Fibroblast of peridontal ligament (primary cell): ENCODE measurements at regions not wholly inside any gene's neighbourhood (a gene's known extent, or its start where the extent isn't known, plus 50 kb on each side); places are given as distances from the start of the nearest gene placed in this dataset.
"Not testable (repeated sequence)": the region's sequence is repeated elsewhere in the genome, so short reads cannot be mapped to it uniquely, and the experiment has no call there.

Experiments used
- DNase-seq: peaks from one replicate; pipeline ENCODE4 v3.0.0-alpha.2; 2010; ENCODE audit errors: extremely low read depth

- no peak for DNase-seq
Observed at GRCh38 chr15:62270216-62270921, 105.3 kb upstream of the C2CD4B start.

GRCh38 chr15:62272290-62272689 is 107.2 kb upstream of the C2CD4B start:
- DNase-seq = no peak

GRCh38 chr15:62275831-62276230 is 110.7 kb upstream of the C2CD4B start:
- DNase-seq = no peak

GRCh38 chr15:62277816-62278394 is 112.8 kb upstream of the C2CD4B start:
- DNase-seq = no peak

- no peak for DNase-seq
Observed at GRCh38 chr15:62278534-62278933, 113.4 kb upstream of the C2CD4B start.

- DNase-seq = no peak
Observed at GRCh38 chr15:62279041-62279440, 114.0 kb upstream of the C2CD4B start.

GRCh38 chr15:62280625-62281024 is 115.5 kb upstream of the C2CD4B start:
- DNase-seq = no peak

GRCh38 chr15:62281801-62282200 is 116.7 kb upstream of the C2CD4B start:
- not testable (repeated sequence) for DNase-seq

- peak; percentile 41 for DNase-seq
Observed at GRCh38 chr15:62287066-62287857, 122.2 kb upstream of the C2CD4B start.

- DNase-seq = no peak
Observed at GRCh38 chr15:62288361-62289017, 123.4 kb upstream of the C2CD4B start.

- no peak for DNase-seq
Observed at GRCh38 chr15:62291262-62291661, 126.2 kb upstream of the C2CD4B start.

- DNase-seq = no peak
Observed at GRCh38 chr15:62296756-62297507, 131.8 kb upstream of the C2CD4B start.

- no peak for DNase-seq
Observed at GRCh38 chr15:62297522-62297921, 132.4 kb upstream of the C2CD4B start.

GRCh38 chr15:62297933-62298332 is 132.8 kb upstream of the C2CD4B start:
- no peak for DNase-seq

- DNase-seq = no peak
Observed at GRCh38 chr15:62298811-62299210, 133.7 kb upstream of the C2CD4B start.

- no peak for DNase-seq
Observed at GRCh38 chr15:62299541-62299940, 134.5 kb upstream of the C2CD4B start.

- peak; percentile 69 for DNase-seq
Observed at GRCh38 chr15:62301993-62302675, 137.0 kb upstream of the C2CD4B start.

- DNase-seq = peak; percentile 83
Observed at GRCh38 chr15:62306851-62307504, 141.9 kb upstream of the C2CD4B start.

- peak; percentile 71 for DNase-seq
Observed at GRCh38 chr15:62307551-62307950, 142.5 kb upstream of the C2CD4B start.

- DNase-seq = no peak
Observed at GRCh38 chr15:62316413-62317060, 151.5 kb upstream of the C2CD4B start.
